ENCODE measurements at regions not wholly inside any gene's neighbourhood (a gene's known extent, or its start where the extent isn't known, plus 50 kb on each side); places are given as distances from the start of the nearest gene placed in this dataset.
A peak's percentile ranks its signal among the peaks of the same experiment; 100 is the strongest.

- DNase-seq (ENCODE audit: low read depth): no peak
- TF ChIP-seq CTCF (conservative IDR thresholded peaks at IDR 0.05; ENCODE audit: low read length): no peak
- no peak overlapping the region for H3K4me3 ChIP-seq (ENCODE audit: low read length)
Measured at GRCh38 chr22:22954656-22955055, 67.0 kb downstream of the IGLL5 start.

- no peak for DNase-seq (ENCODE audit: low read depth)
- no peak for TF ChIP-seq CTCF (conservative IDR thresholded peaks at IDR 0.05; ENCODE audit: low read length)
Measured at GRCh38 chr22:22955276-22955798, 67.7 kb downstream of the IGLL5 start.

GRCh38 chr22:22955866-22956535, 68.4 kb downstream of the IGLL5 start:
- peak; percentile 74 for DNase-seq (ENCODE audit: low read depth)
- peak; percentile 86 for TF ChIP-seq CTCF (conservative IDR thresholded peaks at IDR 0.05; ENCODE audit: low read length)
- no peak overlapping the region for H3K4me3 ChIP-seq (ENCODE audit: low read length)

More at GRCh38 chr22:22955276-22955798, 67.7 kb downstream of the IGLL5 start:
- no peak overlapping the region for H3K4me3 ChIP-seq (ENCODE audit: low read length)

GRCh38 chr22:22957090-22957489, 69.5 kb downstream of the IGLL5 start:
- no peak for DNase-seq (ENCODE audit: low read depth)
- no peak overlapping the region for H3K4me3 ChIP-seq (ENCODE audit: low read length)
- no peak for TF ChIP-seq CTCF (conservative IDR thresholded peaks at IDR 0.05; ENCODE audit: low read length)

DNA sequence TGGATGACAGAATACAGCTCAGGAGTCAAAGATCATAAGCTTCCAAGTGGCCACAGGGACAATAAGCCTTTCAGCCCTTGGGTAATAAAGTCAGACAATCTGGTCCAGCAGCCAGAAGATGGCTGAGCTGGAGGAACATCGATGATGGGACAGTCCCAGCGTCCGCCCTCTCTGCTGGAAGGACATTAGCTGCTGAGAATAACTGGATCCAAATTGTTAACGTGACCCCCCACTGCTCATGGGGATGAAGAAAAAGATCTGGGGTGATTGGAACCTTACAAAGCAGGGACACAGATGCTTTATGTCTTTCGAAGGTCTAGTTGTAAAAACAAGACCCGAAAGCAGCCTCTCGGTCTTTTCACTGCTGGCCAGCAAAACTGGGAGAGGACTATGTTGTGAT, 71.0 kb downstream of the IGLL5 start:
- no peak overlapping the region for H3K4me3 ChIP-seq (ENCODE audit: low read length)
- TF ChIP-seq CTCF (conservative IDR thresholded peaks at IDR 0.05; ENCODE audit: low read length): no peak
- DNase-seq (ENCODE audit: low read depth): no peak

GRCh38 chr22:22959147-22959827, 71.7 kb downstream of the IGLL5 start:
- peak; percentile 94 for TF ChIP-seq CTCF (conservative IDR thresholded peaks at IDR 0.05; ENCODE audit: low read length)
- peak; percentile 65 for DNase-seq (ENCODE audit: low read depth)
- no peak overlapping the region for H3K4me3 ChIP-seq (ENCODE audit: low read length)

GRCh38 chr22:22960307-22960706, 72.7 kb downstream of the IGLL5 start:
- no peak for TF ChIP-seq CTCF (conservative IDR thresholded peaks at IDR 0.05; ENCODE audit: low read length)
- no peak overlapping the region for H3K4me3 ChIP-seq (ENCODE audit: low read length)
- DNase-seq (ENCODE audit: low read depth): no peak
